Keratinocyte (primary cell): ENCODE measurements at regions not wholly inside any gene's neighbourhood (a gene's known extent, or its start where the extent isn't known, plus 50 kb on each side); places are given as distances from the start of the nearest gene placed in this dataset.

Experiments used
- EZH2 ChIP-seq: IDR thresholded peaks from one replicate; pipeline ENCODE4 v1.6.1; 2012; ENCODE audit warnings: inconsistent platforms, mild to moderate bottlenecking, low read length, moderate library complexity
- TF ChIP-seq, protein P1 (sequence below), 3 experiments: IDR thresholded peaks in 1 of 3; conservative IDR thresholded peaks in 1 of 3; optimal IDR thresholded peaks in 1 of 3; 2 replicates in 2 of 3; 3 replicates in 1 of 3; pipeline versions ENCODE3 to v1.5.1; 2011; ENCODE audit warnings: low read length in 3 of 3, mild to moderate bottlenecking in 3 of 3, moderate library complexity in 2 of 3, control low read depth in 1 of 3, inconsistent platforms in 1 of 3; ENCODE audit not compliant: insufficient read depth in 2 of 3; ENCODE audit errors: extremely low read depth in 1 of 3

GRCh38 chr11:106179048-106179447 is 101.6 kb downstream of the AASDHPPT start:
- TF ChIP-seq, protein P1, sequence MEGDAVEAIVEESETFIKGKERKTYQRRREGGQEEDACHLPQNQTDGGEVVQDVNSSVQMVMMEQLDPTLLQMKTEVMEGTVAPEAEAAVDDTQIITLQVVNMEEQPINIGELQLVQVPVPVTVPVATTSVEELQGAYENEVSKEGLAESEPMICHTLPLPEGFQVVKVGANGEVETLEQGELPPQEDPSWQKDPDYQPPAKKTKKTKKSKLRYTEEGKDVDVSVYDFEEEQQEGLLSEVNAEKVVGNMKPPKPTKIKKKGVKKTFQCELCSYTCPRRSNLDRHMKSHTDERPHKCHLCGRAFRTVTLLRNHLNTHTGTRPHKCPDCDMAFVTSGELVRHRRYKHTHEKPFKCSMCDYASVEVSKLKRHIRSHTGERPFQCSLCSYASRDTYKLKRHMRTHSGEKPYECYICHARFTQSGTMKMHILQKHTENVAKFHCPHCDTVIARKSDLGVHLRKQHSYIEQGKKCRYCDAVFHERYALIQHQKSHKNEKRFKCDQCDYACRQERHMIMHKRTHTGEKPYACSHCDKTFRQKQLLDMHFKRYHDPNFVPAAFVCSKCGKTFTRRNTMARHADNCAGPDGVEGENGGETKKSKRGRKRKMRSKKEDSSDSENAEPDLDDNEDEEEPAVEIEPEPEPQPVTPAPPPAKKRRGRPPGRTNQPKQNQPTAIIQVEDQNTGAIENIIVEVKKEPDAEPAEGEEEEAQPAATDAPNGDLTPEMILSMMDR (optimal IDR thresholded peaks at IDR 0.05 in 1 of 3, IDR thresholded peaks at IDR 0.05 in 1 of 3, conservative IDR thresholded peaks at IDR 0.05 in 1 of 3; ENCODE audit: extremely low read depth in 1 of 3, insufficient read depth in 2 of 3, low read length in 3 of 3), result no peak
- no peak for TF ChIP-seq EZH2
